ENCODE measurements at regions not wholly inside any gene's neighbourhood (a gene's known extent, or its start where the extent isn't known, plus 50 kb on each side); places are given as distances from the start of the nearest gene placed in this dataset.

- TF ChIP-seq CTCF (IDR thresholded peaks at IDR 0.05) = no peak
- no peak for TF ChIP-seq ZFX (IDR thresholded peaks at IDR 0.05; ENCODE audit: borderline replicate concordance)
These were observed 136.0 kb downstream of the GJA1 start for GRCh38 chr6:121571455-121571854.
